DOHH2 (cell line): ENCODE measurements at regions not wholly inside any gene's neighbourhood (a gene's known extent, or its start where the extent isn't known, plus 50 kb on each side); places are given as distances from the start of the nearest gene placed in this dataset.

Experiments
- H3F3A ChIP-seq: fragments of 200-600 bp; sonication (generic), shearing (Covaris generic); 2 replicates; pipeline ENCODE4 v1.6.0; 2016; ENCODE audit warnings: antibody characterized with exemption, mild to moderate bottlenecking; ENCODE audit not compliant: control insufficient read depth, insufficient read depth
- H3K27ac ChIP-seq: fragments of 200-600 bp; sonication (generic); 2 replicates; pipeline ENCODE4 v1.5.1; 2014; ENCODE audit warnings: low read depth, mild to moderate bottlenecking, low read length, moderate library complexity
- H3K27me3 ChIP-seq: fragments of 200-600 bp; sonication (generic); 2 replicates; pipeline ENCODE4 v1.6.1; 2014; ENCODE audit warnings: mild to moderate bottlenecking, low read length, mixed read lengths; ENCODE audit not compliant: control insufficient read depth
- H3K36me3 ChIP-seq: fragments of 200-600 bp; sonication (generic); 2 replicates; pipeline ENCODE4 v1.6.1; 2014; ENCODE audit warnings: mild to moderate bottlenecking, low read length, moderate library complexity, mixed read lengths; ENCODE audit not compliant: control insufficient read depth
- H3K4me1 ChIP-seq: fragments of 200-600 bp; sonication (generic); 2 replicates; pipeline ENCODE4 v1.6.1; 2014; ENCODE audit warnings: mild to moderate bottlenecking, low read length, mixed read lengths; ENCODE audit not compliant: control insufficient read depth
- H3K4me2 ChIP-seq: fragments of 200-600 bp; sonication (generic); 2 replicates; pipeline ENCODE4 v1.6.0; 2014; ENCODE audit warnings: mild to moderate bottlenecking, low read length, moderate library complexity
- H3K4me3 ChIP-seq: fragments of 200-600 bp; sonication (generic); 2 replicates; pipeline ENCODE4 v1.5.1; 2014; ENCODE audit warnings: mild to moderate bottlenecking, low read length, mixed read lengths
- H3K79me2 ChIP-seq: fragments of 200-600 bp; sonication (generic); 2 replicates; pipeline ENCODE4 v1.6.1; 2014; ENCODE audit warnings: mild to moderate bottlenecking, low read length, mixed read lengths; ENCODE audit not compliant: control insufficient read depth
- H3K9me2 ChIP-seq: fragments of 200-600 bp; sonication (generic); replicated peaks from 2 replicates; pipeline ENCODE4 v1.6.1; 2014; ENCODE audit warnings: mild to moderate bottlenecking, low read length, mixed read lengths; ENCODE audit not compliant: control insufficient read depth
- H3K9me3 ChIP-seq: fragments of 200-600 bp; sonication (generic); 2 replicates; pipeline ENCODE4 v1.6.1; 2014; ENCODE audit warnings: antibody characterized with exemption, low read length, mixed read lengths; ENCODE audit not compliant: control insufficient read depth, insufficient read depth
- H4K20me1 ChIP-seq: fragments of 200-600 bp; sonication (generic); 2 replicates; pipeline ENCODE4 v1.6.0; 2014; ENCODE audit warnings: low read depth, mild to moderate bottlenecking, antibody characterized with exemption, low read length, moderate library complexity; ENCODE audit not compliant: control insufficient read depth, insufficient read depth
- CTCF ChIP-seq: fragments of 200-600 bp; sonication (generic); IDR thresholded peaks from one replicate; pipeline ENCODE4 v1.5.1; 2014; ENCODE audit warnings: antibody characterized with exemption, mild to moderate bottlenecking, low read depth, low read length; ENCODE audit not compliant: poor library complexity, severe bottlenecking
- EZH2phosphoT487 ChIP-seq: fragments of 200-600 bp; sonication (generic); IDR thresholded peaks from 2 replicates; pipeline ENCODE4 v1.6.1; 2017; ENCODE audit warnings: borderline replicate concordance, mild to moderate bottlenecking, antibody characterized with exemption, low read length, moderate library complexity, mixed read lengths

DNA sequence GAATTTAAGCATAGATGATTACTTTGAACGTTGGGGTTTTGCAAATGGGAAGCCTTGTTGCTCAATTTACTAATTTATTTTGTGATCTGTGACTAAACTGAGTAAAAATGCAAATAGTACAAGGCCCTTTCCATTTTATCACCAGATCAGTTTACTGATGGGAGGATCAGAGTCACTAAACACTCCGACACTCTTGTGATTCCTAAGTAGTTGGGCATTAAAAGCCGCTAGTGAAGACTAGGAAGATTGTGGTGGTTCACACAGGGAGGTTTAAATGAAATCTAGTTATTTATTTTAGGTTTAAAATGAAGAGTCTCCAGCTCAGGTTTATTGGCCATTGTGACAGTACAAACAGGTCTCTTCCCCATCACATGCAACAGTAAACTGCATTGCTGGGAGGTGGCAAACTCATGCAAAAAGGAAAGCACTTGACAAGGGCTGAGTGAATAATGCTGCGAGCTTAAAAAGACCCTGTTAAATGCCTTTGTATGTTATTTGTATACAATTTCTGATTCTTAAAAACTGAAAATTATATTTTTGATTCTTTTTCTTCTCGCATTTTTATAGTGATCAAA, 394.8 kb upstream of the FANCL start:
- Histone ChIP-seq H3F3A (no peaks in the 10 kb centered on the region), H3K27ac (no peak overlapping the region), H4K20me1 (no peaks in the 10 kb centered on the region), H3K9me2 (no peaks in the 10 kb centered on the region), H3K79me2 (no peaks in the 10 kb centered on the region), H3K4me3 (no peak overlapping the region), H3K9me3 (no peaks in the 10 kb centered on the region), H3K4me1 (no peaks in the 10 kb centered on the region), H3K27me3 (no peaks in the 10 kb centered on the region), H3K4me2 (no peak overlapping the region), H3K36me3 (no peaks in the 10 kb centered on the region)
- TF ChIP-seq CTCF (no peak), EZH2phosphoT487 (no peak)

GRCh38 chr2:58634653-58635370, 393.7 kb upstream of the FANCL start:
- Histone ChIP-seq H3K4me1 (no peaks in the 10 kb centered on the region), H3K27ac (no peak overlapping the region), H3K27me3 (no peaks in the 10 kb centered on the region), H3K4me3 (no peak overlapping the region), H3K4me2 (no peak overlapping the region), H3K36me3 (no peaks in the 10 kb centered on the region), H3F3A (no peaks in the 10 kb centered on the region), H3K79me2 (no peaks in the 10 kb centered on the region), H3K9me2 (no peaks in the 10 kb centered on the region), H3K9me3 (no peaks in the 10 kb centered on the region), H4K20me1 (no peaks in the 10 kb centered on the region)
- TF ChIP-seq CTCF, result no peak
- TF ChIP-seq EZH2phosphoT487, result no peak

DNA sequence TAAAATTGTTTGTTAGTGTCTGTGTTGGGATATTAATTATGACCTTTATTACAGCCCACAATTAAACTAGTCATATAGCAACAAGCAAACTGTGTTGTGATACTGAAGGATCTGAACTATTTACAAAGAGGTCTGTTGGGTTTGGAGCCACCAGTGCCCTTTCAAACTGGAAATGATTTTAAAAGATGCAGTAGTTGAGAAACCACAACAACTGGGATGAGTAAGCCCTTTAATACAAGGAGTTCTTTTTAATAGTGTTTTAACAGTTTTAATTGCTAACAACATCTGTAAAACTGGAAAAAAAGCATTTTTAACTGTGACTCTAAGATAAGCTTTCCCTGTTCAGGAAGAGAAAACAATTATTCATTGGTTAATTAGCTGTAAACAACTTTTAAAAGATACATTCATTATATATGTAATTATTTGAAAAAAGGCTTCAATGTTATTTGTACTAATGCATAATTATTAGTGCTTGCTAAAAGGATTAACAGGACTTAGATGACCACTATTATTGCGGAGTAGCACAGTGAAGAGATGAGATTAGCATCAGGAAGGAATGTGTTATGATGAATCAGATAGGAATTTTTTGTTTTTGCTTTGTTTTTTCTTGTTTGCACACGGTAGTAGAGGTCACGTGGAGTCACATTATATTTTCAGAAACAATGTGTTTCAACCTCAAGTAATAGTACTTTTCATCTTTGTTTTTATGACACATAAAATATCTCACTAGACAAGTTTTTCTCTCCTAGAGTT, 392.7 kb upstream of the FANCL start:
- H3K4me1 ChIP-seq, result no peaks in the 10 kb centered on the region
- H3K27ac ChIP-seq, result no peak overlapping the region
- H3K79me2 ChIP-seq, result no peaks in the 10 kb centered on the region
- no peaks in the 10 kb centered on the region for H3F3A ChIP-seq
- no peak overlapping the region for H3K4me3 ChIP-seq
- no peaks in the 10 kb centered on the region for H3K9me3 ChIP-seq
- no peaks in the 10 kb centered on the region for H3K9me2 ChIP-seq
- no peak overlapping the region for H3K4me2 ChIP-seq
- TF ChIP-seq CTCF (no peak), EZH2phosphoT487 (no peak)
- H4K20me1 ChIP-seq, result no peaks in the 10 kb centered on the region
- no peaks in the 10 kb centered on the region for H3K27me3 ChIP-seq
- H3K36me3 ChIP-seq, result no peaks in the 10 kb centered on the region
